Chondrocyte (in vitro differentiated cells): ENCODE measurements at regions not wholly inside any gene's neighbourhood (a gene's known extent, or its start where the extent isn't known, plus 50 kb on each side); places are given as distances from the start of the nearest gene placed in this dataset.

Source experiments
- DNase-seq: peaks from one replicate; pipeline ENCODE4 v3.0.0; 2021; ENCODE audit warnings: mixed read lengths, low spot score
- H3K27ac Mint-ChIP-seq: one replicate; pipeline ENCODE4 v1.8.0; 2021; ENCODE audit warnings: mild to moderate bottlenecking, moderate library complexity, mixed read lengths; ENCODE audit not compliant: unreplicated experiment
- H3K27me3 Mint-ChIP-seq: 2 replicates; pipeline ENCODE4 v1.8.0; 2021; ENCODE audit warnings: low read depth, mixed read lengths
- H3K36me3 Mint-ChIP-seq: 2 replicates; pipeline ENCODE4 v1.8.0; 2021; ENCODE audit warnings: low read depth, mixed read lengths
- H3K4me1 Mint-ChIP-seq: 2 replicates; pipeline ENCODE4 v1.8.0; 2021; ENCODE audit warnings: low read depth, mild to moderate bottlenecking, mixed read lengths
- H3K4me3 Mint-ChIP-seq: one replicate; pipeline ENCODE4 v1.8.0; 2021; ENCODE audit warnings: mild to moderate bottlenecking, moderate library complexity, mixed read lengths; ENCODE audit not compliant: unreplicated experiment
- H3K9me3 Mint-ChIP-seq: 2 replicates; pipeline ENCODE4 v1.8.0; 2021; ENCODE audit warnings: low read depth, mixed read lengths
- TF ChIP-seq, protein P1 (sequence below): fragments of 200-600 bp; sonication (generic); IDR thresholded peaks from 2 replicates; pipeline ENCODE4 v1.5.0; 2021; ENCODE audit warnings: antibody characterized with exemption, mild to moderate bottlenecking, moderate library complexity

DNA sequence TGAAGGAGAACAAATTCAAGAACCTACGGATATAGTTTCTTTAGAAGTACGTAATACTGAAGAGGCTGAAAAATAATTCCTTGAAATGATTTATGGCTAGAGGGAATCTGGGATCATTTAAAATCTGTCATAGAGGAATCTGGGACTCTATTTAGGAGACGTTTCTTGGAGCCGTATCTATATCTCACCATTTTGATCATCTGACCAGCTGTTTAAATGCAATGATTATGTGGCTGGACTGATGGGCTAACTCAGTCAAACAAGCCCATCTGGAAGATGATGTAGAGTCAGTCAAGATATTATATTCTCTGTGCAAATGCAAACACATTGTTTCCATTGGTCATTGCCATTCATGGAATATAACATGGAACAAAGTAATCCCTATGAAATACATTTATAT lies 467.7 kb upstream of the ZFHX3 start:
- H3K9me3 Mint-ChIP-seq = peaks cover 3% of the 10 kb centered on the region
- H3K27ac Mint-ChIP-seq = no peak overlapping the region
- DNase-seq = no peak
- peaks cover 18% of the 10 kb centered on the region for H3K27me3 Mint-ChIP-seq
- H3K4me3 Mint-ChIP-seq = no peak overlapping the region
- no peaks in the 10 kb centered on the region for H3K4me1 Mint-ChIP-seq
- no peaks in the 10 kb centered on the region for H3K36me3 Mint-ChIP-seq
- TF ChIP-seq, protein P1, sequence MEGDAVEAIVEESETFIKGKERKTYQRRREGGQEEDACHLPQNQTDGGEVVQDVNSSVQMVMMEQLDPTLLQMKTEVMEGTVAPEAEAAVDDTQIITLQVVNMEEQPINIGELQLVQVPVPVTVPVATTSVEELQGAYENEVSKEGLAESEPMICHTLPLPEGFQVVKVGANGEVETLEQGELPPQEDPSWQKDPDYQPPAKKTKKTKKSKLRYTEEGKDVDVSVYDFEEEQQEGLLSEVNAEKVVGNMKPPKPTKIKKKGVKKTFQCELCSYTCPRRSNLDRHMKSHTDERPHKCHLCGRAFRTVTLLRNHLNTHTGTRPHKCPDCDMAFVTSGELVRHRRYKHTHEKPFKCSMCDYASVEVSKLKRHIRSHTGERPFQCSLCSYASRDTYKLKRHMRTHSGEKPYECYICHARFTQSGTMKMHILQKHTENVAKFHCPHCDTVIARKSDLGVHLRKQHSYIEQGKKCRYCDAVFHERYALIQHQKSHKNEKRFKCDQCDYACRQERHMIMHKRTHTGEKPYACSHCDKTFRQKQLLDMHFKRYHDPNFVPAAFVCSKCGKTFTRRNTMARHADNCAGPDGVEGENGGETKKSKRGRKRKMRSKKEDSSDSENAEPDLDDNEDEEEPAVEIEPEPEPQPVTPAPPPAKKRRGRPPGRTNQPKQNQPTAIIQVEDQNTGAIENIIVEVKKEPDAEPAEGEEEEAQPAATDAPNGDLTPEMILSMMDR = no peak

DNA sequence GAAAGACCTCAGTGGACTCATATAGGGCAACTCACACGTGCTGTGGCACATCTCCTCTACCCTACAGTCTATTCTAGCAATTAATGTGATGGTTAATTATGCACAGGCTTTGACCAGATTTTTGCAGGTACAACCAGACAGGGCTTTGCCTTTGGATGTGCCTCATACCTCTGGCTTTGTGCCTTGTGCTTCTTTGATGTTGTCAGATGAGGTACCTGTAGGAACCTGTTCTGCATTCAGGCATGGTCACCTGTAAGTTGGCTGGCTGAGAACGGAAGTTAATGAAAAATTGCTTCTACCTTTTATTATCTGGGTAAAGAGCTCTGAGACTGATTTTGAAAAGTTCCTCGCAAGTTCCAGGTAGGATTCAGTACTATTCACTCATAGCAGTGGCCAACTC lies 462.9 kb upstream of the ZFHX3 start:
- no peak for DNase-seq
- Mint-ChIP-seq H3K27me3 (peaks cover 17% of the 10 kb centered on the region), H3K4me1 (no peaks in the 10 kb centered on the region), H3K9me3 (peaks cover 3% of the 10 kb centered on the region), H3K27ac (no peak overlapping the region), H3K4me3 (no peak overlapping the region), H3K36me3 (no peaks in the 10 kb centered on the region)
- TF ChIP-seq, protein P1 = no peak

DNA sequence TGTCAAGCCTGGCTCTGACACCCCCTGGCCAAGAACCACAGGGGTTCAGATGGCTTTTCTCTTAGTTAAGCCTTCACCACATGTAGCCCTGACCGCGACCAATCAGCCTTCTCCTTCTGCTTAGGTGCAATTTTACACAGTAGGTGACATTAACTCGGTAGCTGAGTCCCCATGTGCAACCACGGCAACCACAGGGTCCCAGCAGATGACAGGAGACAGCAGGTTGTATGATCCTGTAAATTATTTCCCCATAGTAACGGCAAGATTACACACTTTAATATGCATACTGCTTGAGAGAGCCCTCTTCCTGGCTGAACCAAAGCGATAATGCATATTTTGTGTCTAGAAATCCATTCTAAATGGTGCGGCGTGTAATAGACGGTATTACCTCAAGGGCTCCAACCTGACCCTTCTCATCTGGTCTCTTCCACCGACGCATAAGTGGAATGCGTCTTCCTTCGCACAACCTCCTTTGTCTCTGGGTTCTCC lies 458.7 kb upstream of the ZFHX3 start:
- H3K27ac Mint-ChIP-seq = no peak overlapping the region
- no peak overlapping the region for H3K4me3 Mint-ChIP-seq
- peaks cover 29% of the 10 kb centered on the region for H3K27me3 Mint-ChIP-seq
- H3K36me3 Mint-ChIP-seq = no peaks in the 10 kb centered on the region
- TF ChIP-seq, protein P1 = no peak
- no peak for DNase-seq
- H3K9me3 Mint-ChIP-seq = peaks cover 3% of the 10 kb centered on the region
- H3K4me1 Mint-ChIP-seq = peaks cover 3% of the 10 kb centered on the region

DNA sequence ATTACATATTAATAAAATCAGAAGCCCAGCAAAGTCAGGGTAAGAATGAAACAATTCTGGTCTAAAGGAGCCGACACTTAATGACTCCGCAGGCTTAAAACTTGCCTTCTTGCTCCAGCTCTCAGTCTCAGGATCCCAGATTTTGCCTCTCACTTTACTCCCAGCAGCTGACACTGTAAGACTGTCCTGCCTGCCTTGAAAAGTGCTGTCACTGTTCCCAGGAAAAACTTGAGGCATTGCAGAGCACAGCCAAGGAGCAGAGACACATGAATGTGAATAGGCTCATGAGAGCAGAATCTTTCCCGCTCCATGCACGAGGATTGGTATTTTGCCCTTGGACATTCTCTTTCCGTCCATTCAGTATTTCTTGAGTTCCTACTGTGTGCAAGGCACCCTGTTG lies 457.6 kb upstream of the ZFHX3 start:
- peaks cover 3% of the 10 kb centered on the region for H3K9me3 Mint-ChIP-seq
- peaks cover 31% of the 10 kb centered on the region for H3K27me3 Mint-ChIP-seq
- TF ChIP-seq, protein P1 = no peak
- H3K4me1 Mint-ChIP-seq = peaks cover 3% of the 10 kb centered on the region
- H3K4me3 Mint-ChIP-seq = no peak overlapping the region
- no peaks in the 10 kb centered on the region for H3K36me3 Mint-ChIP-seq
- H3K27ac Mint-ChIP-seq = no peak overlapping the region
- DNase-seq = no peak

DNA sequence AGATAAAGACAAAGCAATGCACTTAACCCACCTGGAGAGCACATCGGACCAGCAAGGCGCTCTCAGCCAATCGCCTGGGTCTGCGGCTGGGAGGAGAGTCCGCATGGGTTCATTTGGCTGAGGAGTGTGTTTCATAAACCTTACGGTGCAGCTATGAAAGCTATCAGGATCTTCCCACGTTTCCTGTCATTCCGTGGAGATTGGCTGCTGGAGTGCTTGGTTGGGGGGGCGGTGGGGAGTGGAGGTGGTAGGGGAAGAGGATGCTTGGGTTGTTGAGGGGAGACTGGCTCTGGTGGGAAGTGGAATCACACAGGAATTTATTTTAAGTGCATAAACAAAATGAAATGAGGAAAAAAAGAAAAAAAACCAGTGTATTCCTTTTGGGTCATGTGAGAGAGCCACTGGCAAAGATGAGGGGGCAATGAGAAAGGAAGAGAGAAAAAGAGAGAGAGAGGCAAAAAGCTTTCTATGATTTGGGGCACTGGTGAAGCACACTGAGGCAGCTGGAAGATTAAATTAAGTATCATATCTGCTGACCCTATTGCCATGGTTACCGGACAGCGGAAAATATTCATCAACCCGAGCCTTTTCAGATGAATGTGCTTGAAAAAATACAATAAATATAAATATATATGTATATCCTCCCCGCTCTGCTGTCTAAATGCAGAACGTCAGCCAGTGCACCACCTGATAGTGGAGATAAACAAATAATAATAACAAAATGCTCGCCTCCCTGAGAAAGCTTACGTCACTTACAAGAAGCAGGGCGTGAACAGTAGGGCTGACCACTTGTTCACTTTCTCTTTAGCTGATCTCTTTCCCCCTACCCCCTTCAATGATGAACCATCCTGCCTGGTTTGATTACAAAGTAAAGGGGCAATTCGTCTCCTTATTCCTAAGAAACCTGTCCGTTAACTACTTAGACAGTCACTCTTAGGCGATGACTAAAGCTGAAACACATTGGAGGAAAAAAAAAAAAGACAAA lies 457.0 kb upstream of the ZFHX3 start:
- no peaks in the 10 kb centered on the region for H3K36me3 Mint-ChIP-seq
- TF ChIP-seq, protein P1 = no peak
- H3K27me3 Mint-ChIP-seq = peaks cover 31% of the 10 kb centered on the region

More for the DNA sequence above, 457.0 kb upstream of the ZFHX3 start:
- Mint-ChIP-seq H3K4me1 (peaks cover 3% of the 10 kb centered on the region), H3K4me3 (no peak overlapping the region), H3K27ac (no peak overlapping the region), H3K9me3 (peaks cover 3% of the 10 kb centered on the region)
- DNase-seq = no peak
